ENCODE measurements at regions not wholly inside any gene's neighbourhood (a gene's known extent, or its start where the extent isn't known, plus 50 kb on each side); places are given as distances from the start of the nearest gene placed in this dataset.

DNA sequence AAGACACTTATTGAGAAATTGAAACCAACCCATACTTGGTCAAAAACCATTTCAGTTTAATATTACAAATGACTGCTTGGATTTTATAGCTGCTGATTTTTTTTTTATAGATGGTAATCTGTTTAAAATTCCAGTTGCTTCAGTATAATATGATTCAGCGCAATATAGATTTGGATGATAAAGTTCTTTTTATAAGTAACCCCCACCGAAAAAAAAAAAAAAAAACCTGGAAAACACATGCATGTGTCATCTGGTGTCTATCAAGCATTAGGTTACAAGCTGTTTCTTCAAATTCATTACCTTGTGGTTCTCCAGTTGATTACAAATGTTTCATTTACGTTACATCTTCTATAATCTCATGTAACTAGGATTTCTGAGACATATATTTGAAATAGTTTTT lies 356.6 kb upstream of the ROBO2 start:
- H3K9me3 ChIP-seq (replicated peaks; ENCODE audit: control insufficient read depth, insufficient read depth, low read length) = no peaks in the 10 kb centered on the region
- H3K27ac ChIP-seq (ENCODE audit: control insufficient read depth, insufficient read depth) = no peak overlapping the region
- H3K4me1 ChIP-seq (ENCODE audit: control insufficient read depth, insufficient read depth, low read length) = no peaks in the 10 kb centered on the region
- BruUV-seq (replicated peaks) = no TSS peak
- SMC1A ChIA-PET (ENCODE audit: uncharacterized antibody, unreplicated experiment) = no interaction called here
- FAIRE-seq = no peak
- POLR2A ChIA-PET = no interaction called here
- no peak for TF ChIP-seq JUND (IDR thresholded peaks at IDR 0.05; ENCODE audit: low read depth, low read length)
- H3K4me3 ChIP-seq = no peak overlapping the region
- H4K20me1 ChIP-seq (ENCODE audit: control insufficient read depth, insufficient read depth) = no peaks in the 10 kb centered on the region
- no peak overlapping the region for H2AFZ ChIP-seq (ENCODE audit: control insufficient read depth, low read depth, low read length)
- no peaks in the 10 kb centered on the region for H3K79me2 ChIP-seq (ENCODE audit: control insufficient read depth, insufficient read depth, low read length)
- CTCF ChIA-PET = no interaction called here
- intact Hi-C loops (cut with micrococcal nuclease; ENCODE audit: unreplicated experiment) (no loop called here), in situ Hi-C loops (cut with MboI) (no loop called here)
- RAD21 ChIA-PET (ENCODE audit: unreplicated experiment) = no interaction called here
- H3K27me3 ChIP-seq (replicated peaks in 1 of 2; ENCODE audit: control insufficient read depth in 2 of 2, insufficient read depth in 2 of 2, low read length in 1 of 2) = no peaks in the 10 kb centered on the region
- DNase-seq (ENCODE audit: low read depth, low spot score) = no peak
- no peaks in the 10 kb centered on the region for H3K36me3 ChIP-seq (ENCODE audit: control insufficient read depth in 2 of 2, insufficient read depth in 2 of 2, low read length in 1 of 2)
- 33% methylated on average over 3 of the region's 3 CpGs for WGBS (ENCODE audit: insufficient coverage, insufficient replicate concordance, low lambda C conversion rate, missing lambda C conversion rate)
- ATAC-seq = no peak
- no peak overlapping the region for H3K9ac ChIP-seq (ENCODE audit: control insufficient read depth, insufficient read depth, low read length)
- H3K4me2 ChIP-seq (ENCODE audit: control insufficient read depth, insufficient read depth) = no peak overlapping the region

GRCh38 chr3:76684946-76685345 lies 355.0 kb upstream of the ROBO2 start:
- ChIA-PET POLR2A (no interaction called here), SMC1A (ENCODE audit: uncharacterized antibody, unreplicated experiment) (interaction anchor here (0.6 kb wide), 1 partner anchor 109 kb away, joined by 3 read pairs; no protein-coding TSS in a partner anchor), RAD21 (ENCODE audit: unreplicated experiment) (no interaction called here), CTCF (interaction anchor here (0.5 kb wide), 1 partner anchor 366 kb away, joined by 3 read pairs; no protein-coding TSS in a partner anchor)
- TF ChIP-seq CREB1 (IDR thresholded peaks at IDR 0.05; ENCODE audit: low read depth) (no peak), ZNF217 (IDR thresholded peaks at IDR 0.05) (no peak)
- H3K9me3 ChIP-seq (replicated peaks; ENCODE audit: control insufficient read depth, insufficient read depth, low read length) = no peaks in the 10 kb centered on the region
- H3K27ac ChIP-seq (ENCODE audit: control insufficient read depth, insufficient read depth) = no peak overlapping the region
- no peak for ATAC-seq
- BruUV-seq (replicated peaks) = no TSS peak
- no peak overlapping the region for H3K4me3 ChIP-seq
- intact Hi-C loops (cut with micrococcal nuclease; ENCODE audit: unreplicated experiment) (no loop called here), in situ Hi-C loops (cut with MboI) (no loop called here)
- DNase-seq (ENCODE audit: low read depth, low spot score) = no peak
- no peak for FAIRE-seq
- WGBS (ENCODE audit: insufficient coverage, insufficient replicate concordance, low lambda C conversion rate, missing lambda C conversion rate) = 38% methylated on average over 2 of the region's 2 CpGs
- H3K79me2 ChIP-seq (ENCODE audit: control insufficient read depth, insufficient read depth, low read length) = no peaks in the 10 kb centered on the region
- H3K27me3 ChIP-seq (replicated peaks in 1 of 2; ENCODE audit: control insufficient read depth in 2 of 2, insufficient read depth in 2 of 2, low read length in 1 of 2) = no peaks in the 10 kb centered on the region
- H3K4me2 ChIP-seq (ENCODE audit: control insufficient read depth, insufficient read depth) = no peak overlapping the region
- H4K20me1 ChIP-seq (ENCODE audit: control insufficient read depth, insufficient read depth) = no peaks in the 10 kb centered on the region
- H3K9ac ChIP-seq (ENCODE audit: control insufficient read depth, insufficient read depth, low read length) = no peak overlapping the region
- H3K36me3 ChIP-seq (ENCODE audit: control insufficient read depth in 2 of 2, insufficient read depth in 2 of 2, low read length in 1 of 2) = no peaks in the 10 kb centered on the region
- H3K4me1 ChIP-seq (ENCODE audit: control insufficient read depth, insufficient read depth, low read length) = no peaks in the 10 kb centered on the region
- H2AFZ ChIP-seq (ENCODE audit: control insufficient read depth, low read depth, low read length) = no peak overlapping the region
